SH-SY5Y (cell line): ENCODE measurements at regions not wholly inside any gene's neighbourhood (a gene's known extent, or its start where the extent isn't known, plus 50 kb on each side); places are given as distances from the start of the nearest gene placed in this dataset.

Source experiments
- GATA2 ChIP-seq: IDR thresholded peaks from 2 replicates; pipeline ENCODE4 v1.6.1; 2011; ENCODE audit warnings: mild to moderate bottlenecking, low read depth, low read length
- GATA3 ChIP-seq: IDR thresholded peaks from 2 replicates; pipeline ENCODE4 v1.6.1; 2011; ENCODE audit warnings: low read depth, mild to moderate bottlenecking, low read length, moderate library complexity

DNA sequence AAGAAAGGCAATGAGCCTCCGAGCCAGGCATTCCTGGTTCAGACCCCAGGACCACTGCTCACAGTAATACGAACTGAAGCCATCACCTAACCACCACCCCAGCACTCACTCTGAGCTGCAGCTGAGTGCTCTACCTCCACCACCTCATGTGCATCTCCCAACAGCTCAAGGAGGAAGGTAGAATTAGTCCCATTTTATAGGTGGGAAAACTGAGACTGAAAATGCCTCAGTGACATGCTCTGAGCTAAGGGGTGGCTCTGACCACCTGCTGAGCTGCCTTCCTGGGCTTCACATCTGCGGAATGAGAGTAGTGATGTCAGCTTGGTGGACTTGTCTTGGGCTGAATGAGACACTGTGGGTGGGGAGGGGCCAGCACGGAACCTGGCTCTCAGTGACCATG lies 159.7 kb upstream of the UNC5B start:
- TF ChIP-seq GATA3 (no peak), GATA2 (no peak)
